Upper lobe of left lung (tissue), 4 donors: ENCODE measurements at regions not wholly inside any gene's neighbourhood (a gene's known extent, or its start where the extent isn't known, plus 50 kb on each side); places are given as distances from the start of the nearest gene placed in this dataset.

Experiments
- POLR2A ChIP-seq, 4 donors: fragments of 450-650 bp; IDR thresholded peaks; one replicate each; pipeline ENCODE4 v1.5.1; 2016 to 2017; ENCODE audit warnings: antibody characterized with exemption in 4 of 4, mild to moderate bottlenecking in 2 of 4
- POLR2AphosphoS5 ChIP-seq, 2 donors: sonication (generic); formaldehyde crosslinking; IDR thresholded peaks; one replicate each; pipeline ENCODE4 v1.5.1; 2017; ENCODE audit warnings: antibody characterized with exemption in 2 of 2
- TF ChIP-seq, protein P1 (sequence below), 6 experiments: fragments of 450-650 bp in 4 of 6; fragments of 200-600 bp in 2 of 6; sonication (generic) in 2 of 6; IDR thresholded peaks; one replicate each; pipeline ENCODE4 v1.5.1; 2016 to 2019; ENCODE audit warnings: antibody characterized with exemption in 6 of 6

- TF ChIP-seq, protein P1, sequence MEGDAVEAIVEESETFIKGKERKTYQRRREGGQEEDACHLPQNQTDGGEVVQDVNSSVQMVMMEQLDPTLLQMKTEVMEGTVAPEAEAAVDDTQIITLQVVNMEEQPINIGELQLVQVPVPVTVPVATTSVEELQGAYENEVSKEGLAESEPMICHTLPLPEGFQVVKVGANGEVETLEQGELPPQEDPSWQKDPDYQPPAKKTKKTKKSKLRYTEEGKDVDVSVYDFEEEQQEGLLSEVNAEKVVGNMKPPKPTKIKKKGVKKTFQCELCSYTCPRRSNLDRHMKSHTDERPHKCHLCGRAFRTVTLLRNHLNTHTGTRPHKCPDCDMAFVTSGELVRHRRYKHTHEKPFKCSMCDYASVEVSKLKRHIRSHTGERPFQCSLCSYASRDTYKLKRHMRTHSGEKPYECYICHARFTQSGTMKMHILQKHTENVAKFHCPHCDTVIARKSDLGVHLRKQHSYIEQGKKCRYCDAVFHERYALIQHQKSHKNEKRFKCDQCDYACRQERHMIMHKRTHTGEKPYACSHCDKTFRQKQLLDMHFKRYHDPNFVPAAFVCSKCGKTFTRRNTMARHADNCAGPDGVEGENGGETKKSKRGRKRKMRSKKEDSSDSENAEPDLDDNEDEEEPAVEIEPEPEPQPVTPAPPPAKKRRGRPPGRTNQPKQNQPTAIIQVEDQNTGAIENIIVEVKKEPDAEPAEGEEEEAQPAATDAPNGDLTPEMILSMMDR (IDR thresholded peaks at IDR 0.05) = no peak
- TF ChIP-seq POLR2A (IDR thresholded peaks at IDR 0.05) = no peak
- no peak for TF ChIP-seq POLR2AphosphoS5 (IDR thresholded peaks at IDR 0.05)
These were observed 898.8 kb upstream of the DDX18 start for GRCh38 chr2:116915673-116916072.
